NCI-H345 treated with DMSO at 0.1 percent for 48 hours (cell line): ENCODE measurements at regions not wholly inside any gene's neighbourhood (a gene's known extent, or its start where the extent isn't known, plus 50 kb on each side); places are given as distances from the start of the nearest gene placed in this dataset.
"Not testable (repeated sequence)": the region's sequence is repeated elsewhere in the genome, so short reads cannot be mapped to it uniquely, and the experiment has no call there.

Experiments
- DNase-seq: peaks from one replicate; lab custom pipeline; 2025; ENCODE audit not compliant: unreplicated experiment; lab: John Stamatoyannopoulos, UW

GRCh38 chr13:90003566-90003965, 1343.9 kb upstream of the MIR17HG start:
- no peak for DNase-seq

- no peak for DNase-seq
Observed at GRCh38 chr13:90008707-90009149, 1338.8 kb upstream of the MIR17HG start.

DNA sequence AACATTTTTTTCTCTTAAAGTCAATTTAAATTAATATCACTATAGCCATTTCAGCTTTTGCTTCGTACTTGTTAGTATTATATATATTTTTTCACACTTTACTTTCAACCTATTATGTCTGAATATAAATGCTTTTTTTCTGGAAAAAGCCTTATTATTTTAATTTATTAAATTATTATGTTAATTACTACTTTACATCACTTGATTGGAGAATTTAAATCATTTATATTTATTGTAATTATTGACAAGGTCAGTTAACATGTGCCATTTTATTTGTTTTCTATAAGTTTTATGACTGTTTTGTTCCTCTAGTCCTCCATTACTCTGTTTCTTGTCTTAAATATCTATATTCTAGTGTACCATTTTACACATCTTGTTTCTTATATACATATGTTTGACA, 1333.4 kb upstream of the MIR17HG start:
- no peak for DNase-seq

DNA sequence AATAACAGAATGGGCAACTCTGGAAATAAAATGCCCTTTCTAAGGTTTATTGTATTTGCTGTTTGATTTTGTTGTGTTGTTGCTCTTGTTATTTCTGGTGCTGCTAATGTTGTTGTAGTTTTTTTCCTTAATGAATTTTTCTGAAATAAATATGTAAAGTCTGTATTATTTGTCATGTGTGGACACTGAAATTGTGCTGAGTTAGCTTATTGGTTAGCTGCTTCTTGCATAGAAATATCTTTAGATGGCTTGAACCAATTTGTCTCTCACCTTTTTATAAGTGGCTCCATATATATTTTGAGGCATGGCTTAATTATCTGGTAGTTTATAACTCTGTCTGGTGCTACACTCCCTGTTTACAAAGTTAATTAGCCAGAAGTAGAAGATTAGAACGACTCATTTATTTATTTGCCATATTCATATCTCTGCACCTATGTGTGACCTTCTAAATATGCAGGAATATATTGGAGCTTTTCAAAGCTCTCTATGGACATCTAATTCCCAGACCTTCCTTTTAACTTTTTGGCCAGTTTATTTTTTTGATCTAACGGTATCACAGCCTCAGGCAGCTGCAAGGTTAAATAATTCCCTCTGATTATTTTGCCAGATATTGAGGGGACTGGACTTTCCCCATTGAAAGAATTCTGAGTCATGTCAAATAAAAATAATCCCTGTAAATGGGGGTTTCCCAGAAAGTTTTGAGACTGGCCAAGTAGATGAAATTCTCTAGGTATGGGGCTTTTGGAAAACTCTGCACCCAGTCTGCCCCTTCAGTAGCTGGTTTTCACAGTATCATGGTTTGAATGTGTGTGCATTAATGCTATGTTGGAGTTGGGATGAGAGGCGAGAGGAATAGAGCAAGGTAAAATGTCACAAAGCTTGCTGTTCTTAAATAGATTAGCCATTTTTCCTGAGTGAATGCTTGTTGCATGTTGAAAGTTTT, 1331.7 kb upstream of the MIR17HG start:
- DNase-seq: no peak

DNA sequence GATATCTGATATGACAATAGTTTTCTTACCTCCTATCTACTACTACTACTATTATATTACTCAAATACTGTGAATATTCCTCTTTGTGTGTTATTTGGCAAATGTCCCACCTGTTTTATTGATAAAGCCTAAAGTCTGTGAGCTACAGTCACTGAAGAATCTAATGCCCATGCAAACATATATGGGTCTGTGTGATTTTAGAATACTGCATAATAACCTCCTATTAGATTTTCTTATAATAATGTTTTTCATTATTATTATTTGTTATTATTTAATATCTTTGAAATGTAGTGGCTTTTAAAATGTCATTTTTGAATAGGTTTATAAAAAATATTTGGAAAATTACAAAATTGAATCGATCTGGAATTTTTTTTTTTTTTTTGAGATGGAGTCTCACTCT, 1330.8 kb upstream of the MIR17HG start:
- DNase-seq: no peak

GRCh38 chr13:90020536-90021070, 1326.9 kb upstream of the MIR17HG start:
- DNase-seq: no peak

DNA sequence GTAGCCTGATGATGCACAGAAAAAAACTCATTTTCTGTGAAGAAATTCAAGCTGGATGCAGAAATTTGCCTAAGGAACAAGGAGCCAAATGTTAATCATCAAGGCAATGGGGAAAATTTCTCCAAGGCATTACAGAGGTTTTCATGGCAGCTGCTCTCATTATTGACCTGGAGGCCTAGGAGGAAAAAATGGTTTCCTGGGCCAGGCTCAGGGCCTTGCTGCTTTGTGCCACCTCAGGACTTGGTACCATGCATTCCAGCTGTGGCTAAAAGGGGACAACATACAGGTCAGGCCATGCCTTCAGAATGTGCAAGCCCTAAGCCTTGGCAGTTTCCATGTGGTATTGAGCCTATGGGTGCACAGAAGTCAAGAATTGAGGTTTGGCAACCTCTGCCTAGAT, 1320.1 kb upstream of the MIR17HG start:
- no peak for DNase-seq

DNA sequence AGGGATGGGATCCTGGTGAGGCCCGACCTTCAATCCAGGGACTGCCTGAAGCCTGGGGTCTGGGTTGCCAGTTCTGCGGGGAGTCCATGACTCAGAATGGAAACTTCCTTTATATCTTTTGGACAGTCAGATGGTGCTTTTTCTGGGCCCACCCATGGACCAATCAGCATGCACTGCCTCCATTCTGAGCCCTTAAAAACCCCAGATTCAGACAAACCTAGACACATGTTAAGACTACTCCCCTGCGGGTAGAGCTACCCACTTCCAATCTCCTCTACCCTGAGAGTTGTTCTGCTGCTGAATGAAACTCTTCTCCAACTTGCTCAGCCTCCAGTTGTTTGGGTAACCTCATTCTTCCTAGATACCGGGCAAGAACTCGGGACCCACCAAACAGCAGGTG, 1315.2 kb upstream of the MIR17HG start:
- DNase-seq: no peak

- DNase-seq: no peak
Observed at GRCh38 chr13:90032841-90033493, 1314.5 kb upstream of the MIR17HG start.

GRCh38 chr13:90039516-90039915, 1308.0 kb upstream of the MIR17HG start:
- no peak for DNase-seq

GRCh38 chr13:90047600-90047999, 1299.9 kb upstream of the MIR17HG start:
- no peak for DNase-seq

DNA sequence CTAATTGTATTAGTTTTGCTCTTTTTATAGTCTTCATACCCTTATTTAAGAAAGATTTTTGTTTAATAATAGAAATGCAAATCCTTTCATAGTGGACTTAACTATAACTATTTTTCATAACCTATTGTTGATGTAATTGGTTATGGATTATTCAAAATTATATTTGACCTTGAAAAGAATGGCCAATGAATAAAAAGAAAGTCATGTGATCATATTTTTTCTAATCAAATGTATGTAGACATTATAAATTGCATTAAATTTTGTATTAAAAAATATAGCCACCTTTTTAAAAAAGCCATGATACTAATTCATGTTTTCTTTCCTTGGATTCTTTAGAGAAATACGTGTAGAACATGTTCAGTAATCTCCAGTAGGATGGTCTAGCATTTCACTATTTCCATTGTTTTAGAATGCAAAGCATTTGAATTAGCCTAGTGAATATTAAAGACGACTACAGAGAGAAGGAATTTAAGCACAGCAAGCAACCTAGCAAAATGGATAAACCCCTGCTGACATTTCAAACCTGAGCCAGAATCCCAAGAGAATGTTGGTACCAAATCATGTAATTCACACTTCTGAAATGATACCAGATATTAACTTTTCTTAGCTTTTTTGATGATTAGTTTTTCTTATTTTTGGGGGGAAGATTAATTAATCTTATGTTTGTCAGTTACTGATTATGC, 1297.4 kb upstream of the MIR17HG start:
- no peak for DNase-seq

DNA sequence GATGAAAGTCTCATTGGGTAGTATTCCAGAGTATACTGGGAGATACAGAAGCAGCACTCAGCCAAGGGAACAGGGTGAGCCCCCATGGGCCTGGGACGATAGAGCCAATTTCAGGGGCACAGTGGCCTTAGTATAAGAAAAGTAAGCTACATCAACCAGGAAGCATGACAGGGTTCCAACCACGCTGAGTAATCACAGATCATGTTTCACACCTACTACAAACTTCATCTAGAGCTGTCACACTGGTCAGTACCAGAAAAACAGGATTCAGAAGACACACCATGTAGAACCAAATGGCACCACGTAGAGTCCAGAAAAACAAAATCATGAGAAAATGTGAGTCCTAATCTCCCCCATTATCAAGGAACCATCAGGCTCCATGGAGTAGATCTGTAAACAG, 1292.4 kb upstream of the MIR17HG start:
- DNase-seq: no peak

DNA sequence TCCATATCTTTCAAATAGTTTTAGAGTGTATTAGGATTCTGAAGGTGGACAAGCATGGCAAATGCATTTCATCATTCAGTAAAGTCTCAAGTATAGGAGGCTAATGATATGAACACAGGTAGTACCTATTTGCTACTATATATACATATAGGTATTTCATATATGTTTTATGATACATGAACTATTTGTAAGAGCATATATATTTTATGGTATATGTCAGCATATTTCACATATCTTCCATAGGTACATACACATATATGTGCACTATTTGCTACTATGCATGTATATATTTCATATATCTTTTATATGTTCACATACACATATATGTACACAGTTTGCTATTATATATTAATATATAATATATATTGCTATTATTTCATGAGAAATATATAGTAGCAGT, 1291.7 kb upstream of the MIR17HG start:
- no peak for DNase-seq

GRCh38 chr13:90064226-90064625, 1283.3 kb upstream of the MIR17HG start:
- DNase-seq: not testable (repeated sequence)

GRCh38 chr13:90068658-90069057, 1278.8 kb upstream of the MIR17HG start:
- no peak for DNase-seq

GRCh38 chr13:90070362-90070761, 1277.1 kb upstream of the MIR17HG start:
- no peak for DNase-seq

GRCh38 chr13:90070837-90071525, 1276.5 kb upstream of the MIR17HG start:
- no peak for DNase-seq

DNA sequence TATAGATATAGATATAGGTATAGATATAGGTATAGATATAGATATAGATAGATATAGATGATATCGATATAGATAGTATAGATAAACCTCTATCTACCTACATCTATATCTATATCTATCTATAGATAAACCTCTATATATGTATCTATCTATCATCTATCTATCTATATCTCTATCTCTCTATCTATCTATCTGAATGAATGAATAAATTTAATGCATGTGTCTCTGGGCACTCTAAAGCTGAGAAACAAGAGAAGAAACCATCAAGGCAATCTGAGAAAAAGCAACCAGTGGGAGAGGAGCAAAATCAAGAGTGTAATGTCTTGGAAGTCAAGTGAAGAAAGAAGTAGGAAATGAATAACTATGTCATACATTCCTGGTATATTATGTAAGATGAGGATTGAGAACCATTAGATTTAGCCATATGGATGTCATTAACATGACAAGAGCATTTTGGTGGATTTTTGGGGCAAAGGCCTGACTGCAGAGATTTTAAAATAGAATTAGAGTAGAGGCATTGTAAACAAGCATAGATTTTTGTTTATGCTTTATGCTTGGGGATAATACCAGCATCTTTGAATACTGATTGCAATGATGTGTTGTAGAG, 1262.7 kb upstream of the MIR17HG start:
- DNase-seq: no peak

DNA sequence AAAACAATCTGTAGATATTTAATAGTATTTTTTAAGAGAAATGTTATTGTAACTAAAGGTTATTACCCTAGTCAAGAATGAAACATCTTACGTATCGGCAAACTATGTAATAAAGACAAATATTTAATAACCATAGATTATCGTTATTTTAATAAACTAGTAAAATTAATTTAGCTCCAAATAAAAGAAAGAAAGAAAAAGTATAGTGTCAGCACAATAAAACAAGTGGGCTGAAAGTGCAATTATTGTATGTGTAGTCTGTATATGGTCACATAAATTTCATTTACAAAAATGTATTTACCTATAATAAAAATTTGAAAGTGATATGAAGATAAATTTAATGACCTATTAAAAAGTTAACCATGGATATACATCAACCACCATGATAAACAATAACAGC, 1258.4 kb upstream of the MIR17HG start:
- no peak for DNase-seq
